Neuron (in vitro differentiated cells): ENCODE measurements at regions not wholly inside any gene's neighbourhood (a gene's known extent, or its start where the extent isn't known, plus 50 kb on each side); places are given as distances from the start of the nearest gene placed in this dataset.
"Not testable (repeated sequence)": the region's sequence is repeated elsewhere in the genome, so short reads cannot be mapped to it uniquely, and the experiment has no call there.

Experiments used
- H2AFZ ChIP-seq: one replicate; pipeline ENCODE4 v1.6.1; 2013; ENCODE audit warnings: low read depth, mild to moderate bottlenecking, inconsistent platforms, low read length, moderate library complexity
- H3K27me3 ChIP-seq: one replicate; pipeline ENCODE4 v1.6.1; 2013; ENCODE audit warnings: low read length; ENCODE audit not compliant: insufficient read depth
- H3K36me3 ChIP-seq: one replicate; pipeline ENCODE4 v1.6.1; 2013; ENCODE audit warnings: low read length; ENCODE audit not compliant: insufficient read depth
- H3K4me1 ChIP-seq: one replicate; pipeline ENCODE4 v1.6.1; 2013; ENCODE audit warnings: low read length; ENCODE audit not compliant: insufficient read depth
- H3K4me3 ChIP-seq: 2 replicates; pipeline ENCODE4 v1.5.1; 2013; ENCODE audit warnings: mild to moderate bottlenecking, low read length, moderate library complexity
- H3K9me3 ChIP-seq: one replicate; pipeline ENCODE4 v1.6.1; 2013; ENCODE audit warnings: low read length

DNA sequence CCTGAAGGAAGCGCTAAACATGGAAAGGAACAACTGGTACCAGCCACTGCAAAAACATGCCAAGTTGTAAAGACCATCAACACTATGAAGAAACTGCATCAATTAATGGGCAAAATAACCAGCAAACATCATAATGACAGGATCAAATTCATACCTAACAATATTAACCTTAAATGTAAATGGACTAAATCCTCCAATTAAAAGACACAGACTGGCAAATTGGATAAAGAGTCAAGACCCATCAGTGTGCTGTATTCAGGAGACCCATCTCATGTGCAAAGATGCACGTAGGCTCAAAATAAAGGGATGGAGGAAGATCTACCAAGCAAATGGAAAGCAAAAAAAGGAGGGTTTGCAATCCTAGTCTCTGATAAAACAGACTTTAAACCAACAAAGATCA is 111.3 kb upstream of the PIK3R1 start:
- H3K4me3 ChIP-seq, H3K4me1 ChIP-seq, H3K27me3 ChIP-seq, H3K9me3 ChIP-seq, H2AFZ ChIP-seq, H3K36me3 ChIP-seq: not testable (repeated sequence)

DNA sequence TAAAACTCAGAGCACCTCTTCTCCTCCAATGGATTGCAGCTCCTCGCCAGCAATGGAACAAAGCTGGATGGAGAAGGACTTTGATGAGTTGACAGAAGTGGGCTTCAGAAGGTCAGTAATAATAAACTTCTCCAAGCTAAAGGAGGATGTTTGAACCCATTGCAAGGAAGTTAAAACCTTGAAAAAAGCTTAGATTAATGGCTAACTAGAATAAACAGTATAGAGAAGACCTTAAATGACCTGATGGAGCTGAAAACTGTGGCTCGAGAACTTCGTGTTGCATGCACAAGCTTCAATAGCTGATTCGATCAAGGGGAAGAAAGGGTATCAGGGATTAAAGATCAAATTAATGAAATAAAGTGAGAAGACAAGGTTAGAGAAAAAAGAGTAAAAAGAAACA is 112.3 kb upstream of the PIK3R1 start:
- H3K27me3 ChIP-seq, H2AFZ ChIP-seq, H3K4me3 ChIP-seq, H3K4me1 ChIP-seq, H3K36me3 ChIP-seq, H3K9me3 ChIP-seq: not testable (repeated sequence)

DNA sequence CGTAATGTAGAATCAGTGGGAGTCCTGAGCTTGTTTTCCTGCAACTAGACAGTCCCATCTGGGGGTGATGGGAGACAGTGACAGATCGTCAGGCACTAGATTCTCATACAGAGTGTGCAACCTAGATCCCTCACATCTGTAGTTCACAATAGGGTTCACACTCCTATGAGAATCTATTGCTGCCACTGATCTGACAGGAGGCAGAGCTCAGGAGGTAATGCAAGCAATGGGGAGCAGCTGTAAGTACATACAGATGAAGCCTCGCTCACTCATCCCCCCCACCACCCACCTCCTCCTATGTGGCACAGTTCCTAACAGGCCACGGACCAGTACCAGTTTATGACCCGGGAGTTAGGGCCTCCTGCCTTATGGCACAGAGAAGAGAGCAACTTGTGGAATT is 116.2 kb upstream of the PIK3R1 start:
- Histone ChIP-seq H3K4me1 (no peaks in the 10 kb centered on the region), H3K9me3 (no peaks in the 10 kb centered on the region), H3K36me3 (no peaks in the 10 kb centered on the region), H3K27me3 (no peaks in the 10 kb centered on the region), H2AFZ (no peak overlapping the region), H3K4me3 (no peak overlapping the region)

DNA sequence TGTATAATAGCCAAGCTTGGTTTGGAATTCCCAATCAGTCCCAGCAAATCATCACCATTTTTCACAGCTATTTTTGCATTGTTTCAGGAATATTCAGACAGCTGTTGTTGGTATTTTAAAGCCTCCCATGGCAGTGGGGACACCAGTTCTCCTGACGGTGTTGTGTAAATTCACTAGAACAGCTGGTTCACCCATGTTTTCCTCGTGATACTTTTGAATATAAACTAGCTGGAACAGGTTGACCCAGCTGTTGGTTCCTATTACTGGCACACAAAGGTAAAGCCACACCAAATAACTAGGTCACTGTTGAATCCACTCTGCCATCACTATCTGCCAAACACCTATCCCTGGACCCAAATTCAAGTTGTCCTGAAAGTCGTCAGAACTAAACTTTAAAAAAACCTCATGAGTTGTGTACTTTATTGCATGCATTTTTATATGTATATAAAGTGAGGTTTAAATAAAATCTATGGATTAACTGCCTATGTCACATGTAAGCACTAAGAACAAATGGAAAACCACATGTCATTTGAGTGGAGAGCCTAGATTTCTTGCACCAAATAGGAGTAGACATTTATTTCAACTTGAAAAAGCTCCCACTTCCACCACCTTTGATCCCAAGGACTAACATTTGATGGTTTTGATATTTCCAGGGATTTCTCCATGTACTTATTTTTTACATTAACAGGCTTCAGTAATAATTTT is 121.9 kb upstream of the PIK3R1 start:
- Histone ChIP-seq H3K4me1 (no peaks in the 10 kb centered on the region), H3K27me3 (no peaks in the 10 kb centered on the region), H2AFZ (no peak overlapping the region), H3K36me3 (no peaks in the 10 kb centered on the region), H3K9me3 (no peaks in the 10 kb centered on the region), H3K4me3 (no peak overlapping the region)

DNA sequence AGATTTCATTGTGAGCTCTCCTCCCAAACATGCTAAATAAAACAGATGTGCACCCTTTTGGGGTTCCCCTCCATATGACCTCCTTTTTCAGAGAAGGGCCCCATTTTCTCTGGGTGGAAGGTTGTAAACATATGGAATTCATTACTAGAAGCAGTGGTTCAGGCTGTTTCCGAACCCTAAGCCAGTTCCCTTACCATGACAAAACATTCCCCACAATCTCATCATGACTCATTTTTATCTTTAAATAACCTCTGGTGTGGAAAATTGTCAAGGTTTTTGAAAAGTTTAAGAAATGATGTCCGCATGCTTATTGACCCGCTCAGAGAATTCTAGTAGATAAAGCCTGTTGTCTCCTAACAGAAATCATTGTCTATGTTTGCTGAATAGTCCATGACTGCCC is 127.3 kb upstream of the PIK3R1 start:
- Histone ChIP-seq H2AFZ (no peak overlapping the region), H3K9me3 (no peaks in the 10 kb centered on the region), H3K4me3 (no peak overlapping the region), H3K27me3 (no peaks in the 10 kb centered on the region), H3K4me1 (peaks cover 4% of the 10 kb centered on the region), H3K36me3 (no peaks in the 10 kb centered on the region)

DNA sequence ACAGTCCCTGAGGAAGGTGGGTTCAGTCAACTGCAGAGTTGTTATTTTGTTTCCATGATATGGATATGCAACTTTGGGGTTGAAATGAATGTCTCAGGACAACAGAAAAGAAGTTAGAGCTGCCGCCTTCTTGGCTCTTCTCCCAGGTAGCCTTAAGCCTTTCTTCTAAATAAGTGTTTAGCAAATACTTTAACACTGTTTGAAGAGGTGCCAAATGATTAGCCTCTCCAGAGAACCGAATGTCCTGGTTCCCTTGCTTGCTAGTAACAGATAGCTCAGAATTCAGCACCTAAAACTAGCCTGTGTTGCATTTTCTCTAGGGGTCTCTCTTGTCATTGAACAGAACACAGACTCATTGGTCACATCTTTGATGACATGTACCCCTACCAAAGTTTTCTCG is 127.7 kb upstream of the PIK3R1 start:
- Histone ChIP-seq H3K9me3 (no peaks in the 10 kb centered on the region), H2AFZ (no peak overlapping the region), H3K36me3 (no peaks in the 10 kb centered on the region), H3K4me3 (no peak overlapping the region), H3K27me3 (no peaks in the 10 kb centered on the region), H3K4me1 (peaks cover 4% of the 10 kb centered on the region)

DNA sequence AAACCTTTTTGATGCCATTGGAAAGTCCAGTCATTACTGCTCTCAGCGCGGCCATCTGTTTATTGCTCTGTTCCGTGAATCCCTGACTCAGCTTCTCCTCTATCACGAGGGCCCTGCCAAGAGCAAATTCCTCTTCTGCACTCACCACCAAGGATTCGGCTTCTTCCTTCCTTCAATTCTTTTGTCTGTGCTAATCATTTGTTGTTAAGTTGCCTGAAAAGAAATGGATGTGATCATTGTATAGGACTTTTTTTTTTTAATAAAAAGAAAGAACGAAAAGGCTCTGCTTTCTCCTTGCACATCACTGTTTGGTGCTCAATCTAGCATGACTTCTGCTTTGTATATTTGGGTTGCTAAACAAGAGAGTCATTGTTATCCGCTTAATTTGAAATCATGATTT is 128.7 kb upstream of the PIK3R1 start:
- Histone ChIP-seq H3K9me3 (no peaks in the 10 kb centered on the region), H3K36me3 (no peaks in the 10 kb centered on the region), H3K4me1 (peaks cover 4% of the 10 kb centered on the region), H2AFZ (no peak overlapping the region), H3K4me3 (no peak overlapping the region), H3K27me3 (no peaks in the 10 kb centered on the region)

DNA sequence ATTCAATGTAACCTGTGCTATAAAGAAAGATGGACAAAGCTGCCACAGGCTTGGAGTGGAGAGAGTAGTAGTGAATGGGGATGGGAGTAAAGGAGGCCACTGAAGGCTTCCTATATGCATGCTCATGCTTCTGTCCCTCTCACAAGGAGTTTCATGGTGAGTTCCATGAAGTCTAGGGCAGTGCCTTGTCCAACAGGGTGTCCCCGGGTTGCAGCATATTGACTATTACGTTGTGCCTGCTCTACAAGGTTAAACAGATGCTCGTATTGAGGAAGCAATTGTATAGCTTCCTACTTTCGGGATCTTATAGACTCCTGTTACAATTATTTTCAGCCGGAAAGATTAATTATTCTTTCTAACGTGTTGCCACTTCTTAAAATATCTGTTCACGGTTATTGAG is 129.1 kb upstream of the PIK3R1 start:
- H2AFZ ChIP-seq, result no peak overlapping the region
- no peaks in the 10 kb centered on the region for H3K9me3 ChIP-seq
- peaks cover 4% of the 10 kb centered on the region for H3K4me1 ChIP-seq
- H3K36me3 ChIP-seq, result no peaks in the 10 kb centered on the region
- H3K4me3 ChIP-seq, result no peak overlapping the region
- H3K27me3 ChIP-seq, result no peaks in the 10 kb centered on the region

DNA sequence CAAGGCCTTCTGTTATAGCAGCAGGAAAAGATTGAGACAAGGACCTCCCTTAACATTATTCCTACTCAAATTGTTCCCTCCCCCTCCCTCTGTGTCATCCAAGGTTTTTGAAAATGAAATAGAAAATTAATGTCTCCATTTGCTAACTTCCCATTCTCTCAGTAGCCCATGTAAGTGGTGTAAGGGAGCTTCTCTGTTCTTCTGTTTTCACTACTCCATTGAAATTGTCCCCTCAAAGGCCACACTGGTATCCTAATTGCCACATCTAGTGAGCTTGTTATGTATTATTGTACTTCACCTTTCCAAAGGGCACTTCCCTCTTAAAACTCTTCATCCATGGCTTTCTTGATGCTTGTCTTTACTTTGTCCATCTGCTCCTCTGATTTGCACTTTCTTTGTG is 131.2 kb upstream of the PIK3R1 start:
- Histone ChIP-seq H3K4me3 (no peak overlapping the region), H3K36me3 (no peaks in the 10 kb centered on the region), H2AFZ (no peak overlapping the region), H3K9me3 (no peaks in the 10 kb centered on the region), H3K27me3 (no peaks in the 10 kb centered on the region), H3K4me1 (peaks cover 4% of the 10 kb centered on the region)

DNA sequence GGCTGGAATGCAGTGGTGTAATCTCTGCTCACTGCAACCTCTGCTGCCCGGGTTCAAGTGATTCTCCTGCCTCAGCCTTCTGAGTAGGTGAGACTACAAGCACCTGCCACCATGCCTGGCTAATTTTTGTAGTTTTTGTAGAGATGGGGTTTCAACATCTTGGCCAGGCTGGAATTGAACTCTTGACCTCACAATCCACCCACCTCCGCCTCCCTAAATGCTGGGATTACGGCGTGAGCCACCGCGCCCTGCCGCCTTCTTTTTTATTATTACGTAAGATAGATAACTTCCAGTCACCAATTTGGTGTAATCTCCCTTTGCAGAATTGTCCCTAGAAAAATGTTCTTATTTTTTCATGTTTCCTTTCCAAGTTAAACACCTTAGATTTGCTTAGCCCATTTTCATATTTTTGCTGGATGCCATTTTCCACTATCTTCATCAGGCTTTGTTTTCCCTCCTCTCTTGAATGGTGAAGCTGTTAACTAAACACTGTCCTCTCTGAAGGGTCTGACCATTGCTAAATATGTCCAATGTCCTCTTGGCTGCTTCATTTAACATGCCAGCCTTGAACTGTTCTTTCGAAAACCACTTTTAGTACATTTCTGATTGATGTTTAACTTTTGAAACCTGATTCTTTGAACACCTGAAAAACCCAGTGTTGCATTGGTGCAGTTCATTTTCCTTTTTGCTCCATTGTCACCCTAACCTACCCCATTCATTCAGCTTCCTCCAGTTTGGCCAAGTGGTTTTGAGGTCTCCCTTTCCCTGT is 135.1 kb upstream of the PIK3R1 start:
- H3K27me3 ChIP-seq, result no peaks in the 10 kb centered on the region
- H3K4me3 ChIP-seq, result no peak overlapping the region
- H3K36me3 ChIP-seq, result no peaks in the 10 kb centered on the region
- H2AFZ ChIP-seq, result no peak overlapping the region
- no peaks in the 10 kb centered on the region for H3K4me1 ChIP-seq
- no peaks in the 10 kb centered on the region for H3K9me3 ChIP-seq

DNA sequence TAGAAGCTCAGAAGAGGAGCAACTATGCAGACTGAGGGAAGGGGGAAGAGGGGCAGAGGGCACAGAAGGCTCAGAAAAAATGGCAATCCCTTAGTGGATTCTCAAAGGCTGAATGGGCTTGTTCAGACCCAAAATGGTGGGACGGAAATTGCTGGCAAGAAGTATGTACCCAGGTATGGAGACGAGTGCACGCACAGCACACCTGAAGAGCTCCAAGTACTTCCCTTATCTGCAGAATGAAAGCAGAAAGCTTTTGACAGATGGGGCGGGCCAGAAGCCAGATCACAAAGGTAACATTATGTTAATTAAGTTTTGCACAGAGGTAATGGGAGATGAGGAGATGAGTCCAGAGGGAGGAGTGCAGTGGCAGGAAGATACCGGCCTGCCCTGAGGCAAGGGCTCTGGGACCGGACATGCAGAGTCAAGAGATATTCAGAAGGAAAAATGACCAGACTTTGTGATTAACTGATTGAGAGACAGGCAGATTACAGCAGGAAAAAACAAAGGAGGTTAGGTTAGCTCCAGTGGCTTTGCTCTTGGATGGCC is 138.1 kb upstream of the PIK3R1 start:
- Histone ChIP-seq H3K36me3 (no peaks in the 10 kb centered on the region), H3K27me3 (no peaks in the 10 kb centered on the region), H3K9me3 (no peaks in the 10 kb centered on the region), H3K4me1 (no peaks in the 10 kb centered on the region), H2AFZ (no peak overlapping the region), H3K4me3 (no peak overlapping the region)

DNA sequence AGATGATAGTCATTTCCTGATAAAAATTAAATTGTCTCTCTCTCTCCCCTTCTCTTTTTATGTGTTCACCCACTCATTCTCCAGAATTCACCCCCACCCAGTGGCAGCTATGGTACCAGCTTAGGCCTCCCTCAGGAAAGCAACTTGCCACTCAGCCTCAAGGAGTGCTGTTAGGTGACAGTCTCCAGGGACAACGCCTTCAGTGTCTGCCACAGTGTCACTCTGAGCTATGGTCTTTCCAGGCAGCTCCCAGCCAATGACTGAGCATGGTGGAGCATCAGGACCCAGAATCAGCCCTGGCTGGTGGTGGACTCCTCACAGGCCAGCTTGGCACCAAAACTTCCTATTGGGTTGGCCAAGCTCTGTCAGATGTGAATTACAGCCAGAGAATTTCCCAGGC is 140.9 kb upstream of the PIK3R1 start:
- no peak overlapping the region for H3K4me3 ChIP-seq
- no peaks in the 10 kb centered on the region for H3K4me1 ChIP-seq
- no peak overlapping the region for H2AFZ ChIP-seq

DNA sequence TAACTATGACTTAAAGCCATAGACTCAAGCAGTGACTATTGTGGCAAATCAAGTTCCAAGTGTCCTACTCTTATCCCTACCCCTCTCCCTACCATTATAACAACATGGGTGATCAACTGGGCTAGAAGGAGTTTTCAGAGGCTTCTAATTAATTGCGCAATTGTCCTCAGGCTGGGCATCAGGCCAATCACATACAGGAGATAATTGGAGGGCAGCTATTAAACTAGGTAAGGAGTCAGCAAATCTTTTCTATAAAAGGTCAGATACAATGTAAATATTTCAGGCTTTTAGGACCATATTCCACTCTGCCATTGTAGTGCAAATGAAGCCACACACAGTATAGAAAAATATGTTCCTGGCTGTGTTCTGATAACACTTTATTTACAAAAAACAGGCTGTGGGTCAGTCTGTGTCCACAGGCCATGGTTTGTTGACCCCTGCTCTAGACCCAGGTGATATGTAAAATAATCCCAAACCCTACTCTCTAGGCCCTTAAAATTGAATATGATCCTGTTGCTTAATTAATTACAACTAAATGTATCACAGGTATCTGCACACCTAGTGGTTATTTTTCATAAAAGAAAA is 141.4 kb upstream of the PIK3R1 start:
- Histone ChIP-seq H3K4me1 (no peaks in the 10 kb centered on the region), H3K9me3 (no peaks in the 10 kb centered on the region), H2AFZ (no peak overlapping the region), H3K27me3 (no peaks in the 10 kb centered on the region), H3K36me3 (no peaks in the 10 kb centered on the region), H3K4me3 (no peak overlapping the region)

More for the DNA sequence above, 140.9 kb upstream of the PIK3R1 start:
- Histone ChIP-seq H3K36me3 (no peaks in the 10 kb centered on the region), H3K27me3 (no peaks in the 10 kb centered on the region), H3K9me3 (no peaks in the 10 kb centered on the region)
